ENCODE measurements at regions not wholly inside any gene's neighbourhood (a gene's known extent, or its start where the extent isn't known, plus 50 kb on each side); places are given as distances from the start of the nearest gene placed in this dataset.

DNA sequence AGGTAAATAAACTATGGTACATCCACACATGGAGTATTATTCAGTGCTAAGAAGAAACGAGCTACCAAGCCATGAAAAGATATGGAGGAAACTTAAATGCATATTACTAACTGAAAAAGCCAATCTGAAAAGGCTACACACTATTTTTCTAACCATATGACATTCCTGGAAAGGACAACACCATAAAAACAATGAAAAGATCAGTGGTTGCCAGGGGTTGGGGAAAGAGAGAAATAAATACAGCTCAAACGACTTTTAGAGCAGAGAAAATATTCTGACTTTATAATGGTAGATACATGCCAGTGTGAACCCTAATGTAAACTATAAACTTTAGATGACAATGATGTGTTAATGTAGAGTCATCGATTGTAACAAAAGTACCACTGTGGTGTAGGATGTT, 225.9 kb upstream of the BTBD3 start:
- TF ChIP-seq CTCF (IDR thresholded peaks at IDR 0.05): no peak
- H3K4me3 ChIP-seq: no peak overlapping the region
- ATAC-seq (no peak), DNase-seq (no peak)
- no peaks in the 10 kb centered on the region for H3K36me3 ChIP-seq
- H3K27me3 ChIP-seq (ENCODE audit: low read depth): peaks cover 5% of the 10 kb centered on the region
- H3K4me1 ChIP-seq: peaks cover 6% of the 10 kb centered on the region
- intact Hi-C loops (cut with DNase I): no loop called here
- no peak overlapping the region for H3K27ac ChIP-seq
- no peaks in the 10 kb centered on the region for H3K9me3 ChIP-seq

- no peak for TF ChIP-seq CTCF (IDR thresholded peaks at IDR 0.05)
- intact Hi-C loops (cut with DNase I): no loop called here
- no peak for DNase-seq
These were observed 225.1 kb upstream of the BTBD3 start for GRCh38 chr20:11692567-11692966.

DNA sequence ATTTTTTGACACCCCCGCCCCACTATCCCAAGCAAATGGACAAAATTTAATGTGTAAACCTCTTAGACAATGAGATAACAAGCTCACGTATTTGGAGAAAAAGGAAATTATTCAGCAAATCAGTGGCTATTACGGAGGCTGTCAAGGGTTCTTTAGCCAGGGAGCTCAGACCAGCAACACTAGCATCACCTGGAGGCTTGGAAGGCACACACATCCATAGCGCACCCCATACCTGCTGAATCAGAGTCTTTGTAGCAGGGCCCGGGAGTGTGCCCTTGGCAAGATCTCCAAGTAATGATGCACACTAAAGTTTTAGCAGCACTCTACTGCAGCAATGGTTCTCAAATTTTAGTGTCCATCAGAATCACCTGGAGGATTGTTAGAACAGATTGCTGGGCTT, 223.2 kb upstream of the BTBD3 start:
- ATAC-seq: no peak
- Histone ChIP-seq H3K27ac (no peak overlapping the region), H3K9me3 (peaks cover 6% of the 10 kb centered on the region), H3K27me3 (ENCODE audit: low read depth) (no peaks in the 10 kb centered on the region), H3K4me1 (no peaks in the 10 kb centered on the region), H3K4me3 (no peak overlapping the region), H3K36me3 (no peaks in the 10 kb centered on the region)
- intact Hi-C loops (cut with DNase I): no loop called here
- no peak for DNase-seq
- TF ChIP-seq CTCF (IDR thresholded peaks at IDR 0.05): no peak

More at GRCh38 chr20:11692567-11692966, 225.1 kb upstream of the BTBD3 start:
- Histone ChIP-seq H3K27ac (no peak overlapping the region), H3K4me1 (no peaks in the 10 kb centered on the region), H3K9me3 (peaks cover 3% of the 10 kb centered on the region), H3K27me3 (ENCODE audit: low read depth) (no peaks in the 10 kb centered on the region), H3K4me3 (no peak overlapping the region), H3K36me3 (no peaks in the 10 kb centered on the region)
- no peak for ATAC-seq

GRCh38 chr20:11697055-11697454, 220.6 kb upstream of the BTBD3 start:
- TF ChIP-seq CTCF (IDR thresholded peaks at IDR 0.05): no peak
- Histone ChIP-seq H3K4me1 (no peaks in the 10 kb centered on the region), H3K4me3 (no peak overlapping the region), H3K9me3 (peaks cover 6% of the 10 kb centered on the region), H3K27me3 (ENCODE audit: low read depth) (no peaks in the 10 kb centered on the region), H3K27ac (no peak overlapping the region), H3K36me3 (no peaks in the 10 kb centered on the region)
- ATAC-seq: no peak
- DNase-seq: no peak
- intact Hi-C loops (cut with DNase I): no loop called here

DNA sequence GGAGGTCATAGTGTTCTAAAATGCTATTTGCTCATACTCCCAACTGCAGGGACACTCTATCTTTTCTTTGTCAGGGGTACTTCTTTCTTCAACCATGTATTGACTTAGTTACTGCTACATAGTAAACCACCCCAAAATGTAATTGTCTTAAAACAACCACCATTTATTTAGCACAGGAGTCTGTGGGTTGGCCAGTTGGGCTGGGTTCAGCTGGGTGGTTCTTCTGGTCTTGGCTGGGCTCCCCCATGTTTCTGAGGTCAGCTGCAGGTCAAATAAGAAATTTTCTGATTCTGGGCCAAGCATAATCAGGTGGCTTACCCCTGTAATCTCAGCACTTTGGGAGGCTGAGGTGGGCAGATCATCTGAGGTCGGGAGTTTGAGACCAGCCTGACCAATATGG, 220.0 kb upstream of the BTBD3 start:
- H3K9me3 ChIP-seq: peaks cover 6% of the 10 kb centered on the region
- TF ChIP-seq CTCF (IDR thresholded peaks at IDR 0.05): no peak
- intact Hi-C loops (cut with DNase I): no loop called here
- no peaks in the 10 kb centered on the region for H3K27me3 ChIP-seq (ENCODE audit: low read depth)
- H3K27ac ChIP-seq: no peak overlapping the region
- no peak overlapping the region for H3K4me3 ChIP-seq
- H3K36me3 ChIP-seq: no peaks in the 10 kb centered on the region
- no peaks in the 10 kb centered on the region for H3K4me1 ChIP-seq
- DNase-seq: no peak
- ATAC-seq: no peak

- Histone ChIP-seq H3K27ac (no peak overlapping the region), H3K9me3 (peaks cover 6% of the 10 kb centered on the region), H3K36me3 (no peaks in the 10 kb centered on the region), H3K27me3 (ENCODE audit: low read depth) (no peaks in the 10 kb centered on the region), H3K4me1 (no peaks in the 10 kb centered on the region), H3K4me3 (no peak overlapping the region)
- TF ChIP-seq CTCF (IDR thresholded peaks at IDR 0.05): no peak
- ATAC-seq (no peak), DNase-seq (no peak)
- intact Hi-C loops (cut with DNase I): no loop called here
These were observed 219.6 kb upstream of the BTBD3 start for GRCh38 chr20:11698124-11698523.
